GM20000 (cell line): ENCODE measurements at regions not wholly inside any gene's neighbourhood (a gene's known extent, or its start where the extent isn't known, plus 50 kb on each side); places are given as distances from the start of the nearest gene placed in this dataset.

Experiments used
- DNase-seq: peaks from one replicate; pipeline ENCODE4 v3.0.0; 2012; ENCODE audit warnings: low spot score
- TF ChIP-seq, protein P1 (sequence below): IDR thresholded peaks from 2 replicates; pipeline ENCODE4 v1.5.1; 2012; ENCODE audit warnings: mild to moderate bottlenecking, control low read depth; ENCODE audit errors: extremely low read depth, missing control alignments

DNA sequence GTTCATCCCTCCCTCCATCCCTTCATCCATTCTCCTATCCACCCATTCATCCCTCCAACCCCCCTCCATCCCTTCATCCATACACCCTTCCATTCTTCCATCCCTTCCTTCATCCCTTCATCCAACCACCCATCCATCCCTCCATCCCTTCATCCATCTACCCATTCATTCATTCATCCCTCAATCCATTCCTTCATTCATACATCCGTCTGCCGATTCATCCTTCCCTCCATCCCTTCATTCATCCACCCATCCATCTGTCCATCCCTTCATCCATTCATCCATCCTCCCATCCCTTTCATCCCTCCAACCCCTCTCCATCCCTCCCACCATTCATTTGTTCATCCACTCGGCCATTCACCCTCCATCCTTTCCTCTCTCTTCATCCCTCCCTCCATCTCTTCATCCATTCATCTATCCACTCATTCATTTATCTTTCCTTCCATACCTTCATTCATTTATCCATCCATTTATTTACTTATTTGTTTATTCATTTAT is 95.7 kb downstream of the FOXL1 start:
- no peak for DNase-seq
- TF ChIP-seq, protein P1, sequence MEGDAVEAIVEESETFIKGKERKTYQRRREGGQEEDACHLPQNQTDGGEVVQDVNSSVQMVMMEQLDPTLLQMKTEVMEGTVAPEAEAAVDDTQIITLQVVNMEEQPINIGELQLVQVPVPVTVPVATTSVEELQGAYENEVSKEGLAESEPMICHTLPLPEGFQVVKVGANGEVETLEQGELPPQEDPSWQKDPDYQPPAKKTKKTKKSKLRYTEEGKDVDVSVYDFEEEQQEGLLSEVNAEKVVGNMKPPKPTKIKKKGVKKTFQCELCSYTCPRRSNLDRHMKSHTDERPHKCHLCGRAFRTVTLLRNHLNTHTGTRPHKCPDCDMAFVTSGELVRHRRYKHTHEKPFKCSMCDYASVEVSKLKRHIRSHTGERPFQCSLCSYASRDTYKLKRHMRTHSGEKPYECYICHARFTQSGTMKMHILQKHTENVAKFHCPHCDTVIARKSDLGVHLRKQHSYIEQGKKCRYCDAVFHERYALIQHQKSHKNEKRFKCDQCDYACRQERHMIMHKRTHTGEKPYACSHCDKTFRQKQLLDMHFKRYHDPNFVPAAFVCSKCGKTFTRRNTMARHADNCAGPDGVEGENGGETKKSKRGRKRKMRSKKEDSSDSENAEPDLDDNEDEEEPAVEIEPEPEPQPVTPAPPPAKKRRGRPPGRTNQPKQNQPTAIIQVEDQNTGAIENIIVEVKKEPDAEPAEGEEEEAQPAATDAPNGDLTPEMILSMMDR = no peak

- TF ChIP-seq, protein P1 = no peak
- DNase-seq = no peak
These were observed 97.9 kb downstream of the FOXL1 start for GRCh38 chr16:86676254-86676670.

DNA sequence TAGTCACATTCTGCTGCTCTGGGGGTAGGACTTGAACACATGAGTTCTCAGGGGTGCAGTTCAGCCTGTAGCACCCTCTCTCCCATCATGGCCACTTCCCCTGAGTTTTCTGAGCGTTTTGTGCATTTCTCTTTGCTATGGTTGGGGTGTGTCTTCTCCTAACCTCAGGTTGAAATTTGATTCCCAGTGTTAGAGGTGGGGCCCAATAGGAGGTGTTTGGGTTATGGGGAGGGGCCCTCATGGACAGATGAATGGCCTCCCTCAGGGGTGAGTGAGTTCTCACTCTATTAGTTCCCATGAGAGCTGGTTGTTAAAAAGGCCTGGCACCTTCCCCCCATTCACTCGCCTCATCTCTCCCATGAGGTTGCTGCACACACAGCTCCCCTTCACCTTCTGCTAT is 101.1 kb downstream of the FOXL1 start:
- TF ChIP-seq, protein P1 = no peak
- no peak for DNase-seq

DNA sequence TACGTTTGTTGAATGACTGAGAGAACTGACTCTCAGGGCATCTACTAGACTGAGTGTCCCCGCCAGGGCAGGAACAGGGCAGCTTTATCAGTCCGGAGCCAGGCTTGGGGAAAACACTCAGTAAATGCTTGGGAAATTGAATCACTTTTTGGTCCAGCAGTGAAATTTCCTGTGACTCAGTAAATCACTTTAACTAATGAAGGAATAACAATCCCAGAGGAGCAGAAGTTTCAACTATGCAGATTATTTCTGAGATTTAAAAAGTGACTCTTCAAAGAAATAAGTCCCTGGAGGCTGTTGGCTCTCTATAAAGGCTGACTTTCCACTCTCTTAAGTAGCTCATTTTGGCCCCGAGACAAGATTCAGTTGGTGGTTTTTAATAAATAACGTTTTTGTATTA is 101.8 kb downstream of the FOXL1 start:
- TF ChIP-seq, protein P1 = no peak
- no peak for DNase-seq

DNA sequence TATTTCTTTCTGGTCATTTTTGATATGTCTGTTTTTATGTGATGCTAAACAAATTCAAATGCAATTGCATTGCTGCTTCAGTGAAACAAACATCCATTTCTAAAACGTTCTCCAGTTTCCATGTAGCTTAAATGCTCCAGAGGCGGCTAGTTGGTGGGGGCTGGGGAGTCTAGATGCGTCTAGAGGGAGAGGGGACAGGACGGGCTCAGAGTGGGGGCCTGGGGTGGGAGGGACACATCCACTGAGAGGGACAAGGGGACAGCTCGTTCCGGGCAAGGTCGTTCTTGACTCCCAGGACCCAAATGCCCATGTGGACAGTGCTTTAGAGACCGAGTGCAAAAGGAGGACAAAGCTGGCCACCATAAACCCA is 102.3 kb downstream of the FOXL1 start:
- no peak for DNase-seq
- TF ChIP-seq, protein P1 = no peak

DNA sequence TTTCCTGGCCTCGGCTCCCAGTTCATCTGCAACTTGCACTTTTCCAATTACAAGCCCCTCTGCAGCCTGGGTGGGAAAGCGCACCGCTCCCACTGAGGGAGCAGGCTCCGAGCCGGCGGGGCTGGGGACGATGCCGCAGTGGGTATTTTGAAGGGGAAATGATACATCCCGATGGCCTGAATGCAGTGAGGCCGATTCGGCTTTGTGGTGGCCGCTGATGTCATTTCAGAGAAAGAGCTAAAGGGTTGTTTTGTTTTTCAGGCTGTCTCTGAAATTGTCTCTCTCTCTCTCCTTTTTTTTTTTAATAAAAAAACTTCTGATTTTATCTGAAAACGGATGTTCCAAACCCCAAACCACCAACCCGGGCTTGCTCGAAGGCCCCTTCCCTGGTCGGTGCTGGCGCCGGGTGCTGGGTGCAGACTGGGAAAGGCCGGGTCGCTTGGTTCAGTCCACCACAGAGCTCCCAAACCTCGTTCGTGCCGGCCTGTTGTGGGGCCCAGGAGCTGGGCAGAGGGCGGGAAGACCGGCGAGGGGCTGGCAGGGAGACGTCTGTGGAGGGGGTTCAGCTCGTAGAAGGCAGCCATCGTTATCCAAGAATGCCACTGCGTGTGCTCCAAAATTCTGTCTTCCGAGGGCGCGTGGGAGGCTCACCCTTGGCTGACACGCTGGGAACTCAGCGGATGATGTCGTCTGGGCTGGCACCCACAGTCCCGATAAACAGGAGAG is 102.8 kb downstream of the FOXL1 start:
- no peak for DNase-seq
- TF ChIP-seq, protein P1 = no peak

GRCh38 chr16:86681757-86682106 is 103.4 kb downstream of the FOXL1 start:
- TF ChIP-seq, protein P1 = no peak
- DNase-seq = no peak
